ENCODE measurements at regions not wholly inside any gene's neighbourhood (a gene's known extent, or its start where the extent isn't known, plus 50 kb on each side); places are given as distances from the start of the nearest gene placed in this dataset.
A peak's percentile ranks its signal among the peaks of the same experiment; 100 is the strongest.

DNA sequence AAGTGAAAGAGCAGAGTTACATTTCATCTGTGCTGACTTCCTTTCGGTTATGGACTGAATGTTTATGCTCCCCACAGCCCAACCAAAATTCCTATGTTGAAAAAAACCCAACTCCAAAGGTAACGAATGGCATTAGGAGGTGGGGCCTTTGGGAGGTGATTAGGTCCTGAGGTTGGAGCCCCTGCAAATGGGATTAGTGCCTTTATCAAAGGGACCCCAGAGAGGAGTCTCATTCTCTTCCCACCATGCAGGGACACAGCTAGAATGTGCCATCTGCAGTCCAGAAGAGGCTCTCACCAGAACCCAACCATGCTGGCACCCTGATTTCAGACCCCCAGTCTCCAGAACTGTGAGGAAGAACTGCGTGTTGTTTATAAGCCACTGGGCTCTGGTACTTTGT is 199.3 kb downstream of the TOMM20 start:
- no peak for DNase-seq

DNA sequence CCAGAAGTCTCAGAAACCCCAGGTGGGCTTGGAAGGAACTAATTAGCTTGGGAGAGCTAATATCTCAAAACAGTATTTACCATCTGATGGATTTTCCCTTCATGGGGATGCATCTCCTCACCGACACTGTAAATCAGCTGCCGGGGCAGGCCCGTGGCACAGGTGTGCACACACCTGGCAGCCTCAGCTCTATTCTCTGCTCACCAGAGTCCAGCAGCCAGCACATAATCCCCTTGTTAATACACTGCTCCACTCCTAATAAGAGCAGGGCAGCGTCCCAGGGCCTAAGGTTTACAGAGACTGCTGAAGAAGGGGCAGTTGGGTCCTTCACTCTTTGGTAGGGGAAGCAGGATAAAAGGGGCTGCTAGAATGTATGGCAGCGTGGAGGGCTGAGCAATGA is 200.0 kb downstream of the TOMM20 start:
- DNase-seq, result no peak

DNA sequence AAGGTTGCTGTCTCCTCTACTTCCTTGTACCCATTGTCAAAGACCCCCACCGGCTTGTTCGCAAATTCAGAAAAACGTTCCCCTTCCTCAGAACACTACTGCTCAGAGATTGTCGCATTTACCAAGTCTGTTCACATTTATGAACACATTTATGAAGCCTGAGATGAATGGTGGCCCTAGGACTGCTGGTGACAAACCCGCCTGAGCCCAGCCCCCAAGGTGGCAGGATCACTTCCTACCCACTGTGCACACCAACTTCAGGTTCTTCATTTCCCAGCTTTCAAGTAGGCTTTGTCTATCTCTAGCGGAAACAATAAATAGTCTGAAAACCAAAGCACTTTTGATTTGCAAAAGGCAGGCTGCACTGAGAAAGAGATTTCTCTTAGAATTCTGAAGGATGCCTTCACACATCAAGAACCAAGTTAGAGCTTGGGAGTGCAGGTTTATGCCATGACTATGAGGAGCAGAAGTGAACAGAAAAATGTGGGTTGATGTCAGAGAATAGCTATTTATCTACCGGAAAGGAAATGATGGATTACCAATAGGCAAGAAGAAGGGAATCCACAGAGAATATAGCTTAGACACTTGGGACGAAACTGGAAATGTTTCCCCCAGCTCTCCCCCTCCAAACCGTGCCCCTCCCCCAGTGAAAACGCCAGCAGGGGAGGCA is 200.5 kb downstream of the TOMM20 start:
- no peak for DNase-seq

DNA sequence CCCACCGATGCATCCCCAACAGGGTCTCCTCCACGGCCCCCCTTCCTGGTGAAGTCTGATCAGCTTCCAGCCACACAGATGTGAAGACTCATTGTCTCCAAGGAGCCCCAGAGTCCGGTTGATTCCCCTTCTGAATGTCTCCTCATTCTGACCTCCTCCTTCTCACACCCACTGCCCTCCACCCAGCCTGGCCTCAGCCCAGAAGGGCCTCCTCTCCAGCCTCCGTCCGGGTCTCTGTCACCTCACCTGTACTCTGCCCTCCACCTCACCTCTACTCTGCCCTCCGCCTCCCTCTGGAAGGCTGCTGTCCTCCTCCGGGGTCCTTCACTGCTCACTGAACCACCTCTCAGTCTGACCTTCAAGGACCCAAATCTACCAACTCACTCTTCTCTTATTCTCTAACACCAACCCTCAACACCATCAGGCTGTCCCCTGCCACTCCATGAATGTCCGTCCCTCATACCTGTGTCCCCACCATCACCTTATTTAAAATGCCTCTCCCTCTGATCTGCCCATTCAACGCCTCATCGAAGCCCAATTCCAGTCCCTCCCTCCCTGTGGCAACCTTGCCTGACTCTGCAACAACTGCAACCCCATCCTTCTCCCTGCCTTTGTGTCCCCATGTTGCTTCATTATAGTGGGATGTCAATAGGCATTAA is 201.2 kb downstream of the TOMM20 start:
- DNase-seq, result no peak

DNA sequence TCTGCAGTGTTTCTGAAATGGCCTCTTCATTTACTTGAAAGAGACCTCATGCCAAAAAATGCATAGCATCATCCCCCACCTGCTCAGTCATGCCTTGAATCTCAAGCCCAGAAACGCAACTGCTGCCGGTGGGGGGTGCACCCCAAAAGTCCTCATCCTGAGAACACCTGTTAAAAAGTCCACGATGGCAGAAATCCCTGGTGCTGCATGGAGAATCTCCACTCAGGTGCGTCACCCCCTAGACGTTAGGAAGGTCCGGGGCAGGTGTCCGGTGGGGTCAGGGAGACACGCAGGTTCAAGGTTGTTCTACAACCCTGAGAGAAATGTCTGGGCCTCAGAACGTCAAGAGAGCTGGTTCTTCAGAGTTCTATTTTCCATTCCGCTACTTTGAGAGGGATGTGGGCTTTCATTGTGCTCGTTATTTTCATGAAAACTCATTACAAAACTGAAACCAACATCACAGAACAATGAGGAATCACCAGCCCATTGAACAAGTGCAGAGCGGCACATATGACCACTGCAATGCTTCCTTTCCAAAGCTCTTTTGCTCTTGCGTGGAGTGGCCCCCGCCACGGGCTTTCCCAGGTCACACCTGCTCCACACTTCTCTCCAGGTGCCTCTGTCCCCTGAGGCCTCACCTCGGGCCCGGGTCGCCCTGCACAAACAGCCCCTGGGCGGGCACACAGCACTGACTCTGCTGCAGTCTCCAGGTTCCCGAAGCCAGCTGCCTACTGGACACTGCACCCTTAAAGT is 201.9 kb downstream of the TOMM20 start:
- DNase-seq, result no peak

DNA sequence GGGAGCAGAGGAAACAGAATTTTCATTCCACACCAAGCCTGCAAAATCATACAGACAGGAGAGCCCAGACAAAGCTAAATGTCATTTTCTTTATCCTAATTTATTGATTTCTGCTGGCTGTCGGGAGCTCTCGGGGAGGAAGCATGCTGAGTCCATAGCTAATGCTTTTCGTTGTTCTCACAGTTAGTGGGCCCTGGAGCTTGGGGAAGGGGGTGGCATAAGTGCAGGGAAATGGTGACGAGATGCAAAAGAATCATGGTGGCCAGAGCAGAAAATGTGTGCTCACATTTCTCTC is 202.4 kb downstream of the TOMM20 start:
- no peak for DNase-seq

DNA sequence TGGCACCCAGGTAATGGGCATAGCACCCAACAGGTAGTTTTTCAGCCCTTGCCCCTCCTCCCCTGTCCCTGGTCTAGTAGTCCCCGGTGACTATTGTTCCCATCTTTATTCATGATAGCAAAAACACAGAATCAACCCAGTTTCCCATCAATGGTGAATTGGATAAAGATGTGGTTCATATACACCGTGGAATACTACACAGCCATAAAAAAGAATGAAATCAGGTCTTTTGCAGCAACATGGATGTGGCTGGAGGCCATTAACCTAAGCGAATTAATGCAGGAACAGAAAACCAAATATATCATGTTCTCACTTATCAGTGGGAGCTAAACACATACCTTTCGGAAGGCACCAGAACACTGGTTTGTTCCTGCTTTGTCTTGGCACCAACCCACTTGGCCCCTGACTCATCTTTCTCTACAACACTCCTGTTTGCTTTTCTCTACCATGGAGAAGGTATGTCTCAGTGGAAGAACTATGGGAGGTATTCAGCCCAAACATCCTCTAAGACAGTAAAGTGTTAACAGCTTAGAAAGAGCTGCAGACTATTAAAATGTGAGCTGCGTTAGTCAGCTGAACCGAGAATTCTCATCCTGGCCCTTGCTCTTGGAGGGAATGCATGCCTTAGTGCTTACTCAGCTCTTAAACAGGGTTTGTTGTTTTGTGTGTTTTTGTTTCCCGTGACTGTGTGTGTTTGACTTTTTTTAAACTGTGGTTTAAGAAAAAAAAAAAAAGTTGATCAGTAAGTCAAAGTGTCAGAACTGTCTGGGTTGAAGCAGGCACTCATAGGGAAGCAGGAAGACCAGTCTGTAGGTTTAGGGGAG is 203.0 kb downstream of the TOMM20 start:
- no peak for DNase-seq

DNA sequence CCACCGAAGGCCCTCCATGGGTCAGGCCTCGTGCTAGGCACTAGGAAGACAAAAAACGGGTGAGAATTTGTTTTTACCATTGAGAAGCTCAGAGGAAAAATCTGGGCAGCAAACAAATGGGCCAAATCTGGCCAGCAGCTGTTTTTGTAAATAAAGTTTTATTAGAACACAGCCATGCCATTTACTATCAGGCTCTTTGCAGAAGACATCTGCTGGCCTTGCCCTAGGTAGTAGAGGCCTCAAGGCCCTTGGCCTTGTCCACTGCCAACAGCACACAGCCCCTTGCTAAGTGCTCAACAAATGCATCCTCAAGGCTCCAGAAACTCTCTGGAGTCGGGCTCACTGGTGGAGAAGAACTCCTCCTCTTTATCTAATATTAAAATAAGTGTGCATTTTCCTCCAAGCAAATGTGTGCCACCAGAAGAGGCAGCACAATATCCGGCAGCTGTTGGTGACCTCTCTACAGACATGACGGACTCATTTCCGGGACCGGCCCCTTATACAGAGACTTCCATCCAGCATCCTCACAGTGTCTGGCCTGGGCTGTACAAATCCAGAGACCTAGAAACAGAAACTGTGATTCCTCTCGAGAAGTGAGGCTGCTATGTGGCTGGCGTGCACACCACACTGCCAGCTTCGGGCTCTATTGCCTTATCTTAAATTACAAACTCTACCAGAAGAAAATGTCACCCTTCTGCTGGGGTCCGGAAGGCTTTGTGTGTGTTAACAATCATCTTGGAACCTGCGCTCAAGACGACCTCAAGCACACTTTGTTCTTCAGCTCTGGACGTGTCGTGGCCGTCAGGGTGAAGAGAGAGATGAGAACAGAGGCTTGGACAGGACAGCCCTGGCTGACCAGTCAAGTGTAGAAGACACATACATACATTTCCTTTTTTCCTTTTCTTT is 203.9 kb downstream of the TOMM20 start:
- DNase-seq, result no peak

DNA sequence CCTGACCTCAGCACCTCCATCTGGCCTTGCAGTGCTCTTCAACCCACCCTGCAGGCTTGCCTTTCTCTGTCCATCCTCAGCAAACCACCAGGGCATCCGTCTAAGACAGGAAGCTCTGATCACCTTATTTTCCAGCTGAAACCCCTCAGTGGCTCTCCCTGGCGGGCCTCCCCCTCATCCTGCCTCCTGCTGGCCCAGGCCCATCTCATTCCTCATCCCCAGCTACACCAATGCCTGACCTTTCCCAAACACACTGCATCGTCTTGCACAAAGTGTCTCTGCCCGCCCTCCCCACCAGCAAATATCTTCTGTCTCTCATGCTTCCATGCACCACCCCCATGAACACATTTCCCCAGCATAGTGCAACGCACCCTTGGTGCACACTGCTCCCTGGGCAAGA is 205.0 kb downstream of the TOMM20 start:
- no peak for DNase-seq

DNA sequence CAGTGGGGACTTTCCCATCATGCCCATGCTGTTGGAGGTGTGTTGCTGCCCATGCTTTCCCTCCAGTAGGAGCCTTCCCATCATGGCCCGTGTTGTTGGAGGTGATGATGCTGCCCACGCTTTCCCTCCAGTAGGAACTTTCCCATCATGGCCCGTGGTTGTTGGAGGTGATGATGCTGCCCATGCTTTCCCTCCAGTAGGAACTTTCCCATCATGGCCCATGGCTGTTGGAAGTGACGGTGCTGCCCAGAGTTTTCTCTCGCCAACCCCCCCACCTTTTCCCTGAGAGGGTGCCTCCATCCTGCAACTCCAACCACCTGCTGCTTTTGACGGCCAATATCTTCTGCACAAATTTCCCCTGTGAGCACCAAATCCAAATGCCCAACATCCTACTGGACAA is 205.7 kb downstream of the TOMM20 start:
- no peak for DNase-seq

DNA sequence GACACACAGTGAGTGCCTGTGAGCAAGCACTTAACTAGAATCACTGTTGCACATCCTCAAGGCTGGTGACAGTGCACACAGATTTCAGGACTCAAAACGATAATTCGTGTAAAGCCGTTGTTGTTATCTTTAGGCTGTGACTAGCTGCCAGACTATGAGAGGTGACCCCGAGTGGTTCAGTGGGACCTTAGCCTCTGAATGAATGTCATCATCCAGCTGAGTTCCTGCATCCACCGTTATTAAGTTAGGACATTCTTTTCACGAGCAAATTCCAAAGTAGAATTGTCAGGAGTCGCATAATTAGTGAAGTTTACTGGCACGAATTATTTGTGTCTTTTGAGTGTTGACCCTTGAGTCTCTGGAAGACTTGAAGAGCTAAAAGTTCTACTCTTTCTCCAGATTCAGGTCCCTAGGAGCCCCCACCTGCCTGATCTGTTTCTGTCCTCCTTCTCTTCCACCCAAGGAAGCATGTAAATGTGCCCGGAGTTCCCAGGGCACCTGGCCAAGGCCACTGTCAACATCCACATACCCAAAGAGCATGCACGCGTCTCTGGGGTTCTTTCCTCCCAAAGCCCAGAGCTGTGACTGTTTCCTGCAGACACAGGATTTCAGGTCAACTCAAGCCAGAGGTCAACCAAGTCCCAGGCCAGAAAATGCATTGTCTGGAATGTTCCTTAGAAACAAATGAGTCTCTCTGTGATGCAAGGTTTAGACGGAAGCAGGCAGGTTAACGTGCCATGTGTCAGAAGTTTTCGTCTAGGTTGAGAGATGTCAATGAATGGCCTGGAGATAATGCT is 207.2 kb downstream of the TOMM20 start:
- no peak for DNase-seq

DNA sequence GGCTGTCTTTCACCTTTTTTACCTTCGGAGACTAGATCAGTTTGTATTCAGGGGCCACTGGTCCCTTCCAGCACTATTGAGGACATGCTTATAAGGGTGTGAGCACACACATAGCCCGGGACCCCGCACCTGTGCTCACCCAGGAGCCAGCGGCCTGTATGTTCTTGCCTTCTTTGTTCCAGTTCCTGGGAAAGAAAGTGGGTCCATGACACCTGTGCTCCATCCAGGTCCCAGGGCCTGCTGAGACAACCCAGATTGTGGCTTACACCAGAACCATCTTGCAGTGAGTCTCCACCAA is 207.8 kb downstream of the TOMM20 start:
- no peak for DNase-seq

DNA sequence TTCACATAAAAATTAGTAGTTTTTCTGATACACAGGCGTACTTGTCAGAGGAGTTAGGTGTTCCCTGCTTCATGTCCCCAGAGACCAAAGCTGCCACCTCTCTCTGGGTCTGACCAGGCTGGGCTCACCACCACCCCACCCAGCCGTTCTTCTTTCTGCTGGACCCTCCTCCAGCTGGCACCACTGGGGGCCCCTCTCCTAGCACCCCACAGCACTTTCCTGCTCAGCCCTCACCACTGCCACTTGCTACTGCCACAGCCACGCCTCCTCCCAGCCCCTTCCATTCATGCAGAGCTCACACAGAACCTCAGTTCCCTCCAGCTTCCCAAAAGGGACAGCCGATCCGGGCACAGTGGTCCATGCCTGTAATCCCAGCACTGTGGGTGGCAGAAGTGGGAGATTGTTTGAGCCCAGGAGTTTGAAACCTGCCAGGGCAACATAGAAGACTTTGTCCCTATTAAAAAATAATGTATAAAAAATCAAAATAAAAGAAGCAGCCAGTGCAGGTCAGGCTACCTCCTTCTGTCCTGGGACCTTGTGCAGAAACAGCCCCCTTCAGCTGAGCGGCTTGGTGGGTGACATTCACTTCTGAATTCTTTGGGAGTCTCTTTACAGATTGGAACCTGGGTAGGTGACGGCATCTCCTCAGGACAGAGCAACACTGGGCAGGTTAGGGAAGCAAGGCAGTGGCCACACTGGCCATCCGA is 208.3 kb downstream of the TOMM20 start:
- no peak for DNase-seq

DNA sequence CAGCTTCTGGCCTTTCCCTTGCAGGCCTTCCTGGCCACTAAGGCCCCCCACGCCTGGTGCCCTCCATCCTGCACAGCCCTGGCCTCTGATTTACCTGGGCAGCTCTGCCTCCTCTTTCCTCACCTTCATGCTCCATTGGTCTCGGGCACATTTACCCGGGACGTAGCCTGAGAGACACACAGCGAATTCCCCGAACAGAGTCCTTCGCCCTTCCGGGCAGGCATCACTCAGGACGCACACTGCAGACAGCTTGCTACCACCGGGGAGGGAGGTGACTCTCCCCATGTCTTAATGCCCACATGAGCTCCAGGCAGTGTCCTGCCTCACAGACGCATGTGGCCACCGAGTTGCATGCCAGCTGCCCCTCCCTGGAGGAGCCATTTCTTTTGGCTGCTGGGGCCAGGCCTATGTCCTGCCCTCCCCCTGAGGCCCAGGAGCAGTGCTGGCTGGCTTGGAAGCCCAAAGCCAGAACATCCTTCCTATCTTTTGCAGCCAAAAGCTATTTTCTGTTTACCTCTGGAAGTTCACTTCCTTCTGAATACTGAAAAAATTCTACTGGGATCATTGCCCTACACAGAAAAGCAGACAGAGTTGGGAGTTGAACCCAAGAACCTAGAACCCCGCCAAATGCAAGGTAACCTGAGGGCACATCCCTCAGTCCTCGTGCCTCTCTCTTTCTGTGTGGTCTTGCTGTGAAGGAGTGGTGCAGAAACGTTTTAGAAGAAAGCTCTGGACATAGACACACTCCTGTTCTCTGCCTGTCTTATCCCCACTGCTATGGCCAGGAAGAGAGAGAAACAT is 209.5 kb downstream of the TOMM20 start:
- DNase-seq, result no peak

DNA sequence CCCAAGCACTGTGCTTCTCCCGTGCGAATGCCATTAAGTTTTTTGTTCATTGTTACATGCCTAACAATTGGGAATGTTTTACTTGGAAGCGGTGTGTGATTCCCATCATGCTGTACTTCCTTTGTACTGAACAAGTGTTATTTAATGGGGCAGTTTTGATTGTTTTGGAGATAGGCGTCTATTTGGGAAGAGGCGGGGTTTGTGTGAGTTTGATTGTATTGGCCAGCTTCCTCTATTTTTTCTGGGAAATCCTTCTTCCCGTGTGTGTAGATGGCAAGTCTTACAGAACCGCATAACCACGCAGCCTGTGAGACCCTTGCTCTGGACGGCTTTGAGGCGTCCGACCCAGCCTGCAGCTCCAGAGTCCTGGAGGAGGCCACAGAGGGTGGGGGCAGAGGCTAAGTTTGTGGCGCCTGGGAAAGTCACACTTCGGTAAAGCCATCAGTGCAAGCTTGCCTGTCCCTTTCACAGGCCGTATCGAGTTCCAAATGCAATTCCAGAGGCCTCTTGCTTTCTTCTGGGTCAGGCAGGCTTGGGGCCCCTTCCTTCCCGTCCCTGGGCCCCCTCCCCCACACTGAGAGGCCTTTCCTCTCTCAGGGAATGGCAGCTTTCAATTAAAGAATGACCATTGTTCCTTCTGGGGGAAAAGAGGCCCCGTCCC is 210.3 kb downstream of the TOMM20 start:
- DNase-seq, result no peak

DNA sequence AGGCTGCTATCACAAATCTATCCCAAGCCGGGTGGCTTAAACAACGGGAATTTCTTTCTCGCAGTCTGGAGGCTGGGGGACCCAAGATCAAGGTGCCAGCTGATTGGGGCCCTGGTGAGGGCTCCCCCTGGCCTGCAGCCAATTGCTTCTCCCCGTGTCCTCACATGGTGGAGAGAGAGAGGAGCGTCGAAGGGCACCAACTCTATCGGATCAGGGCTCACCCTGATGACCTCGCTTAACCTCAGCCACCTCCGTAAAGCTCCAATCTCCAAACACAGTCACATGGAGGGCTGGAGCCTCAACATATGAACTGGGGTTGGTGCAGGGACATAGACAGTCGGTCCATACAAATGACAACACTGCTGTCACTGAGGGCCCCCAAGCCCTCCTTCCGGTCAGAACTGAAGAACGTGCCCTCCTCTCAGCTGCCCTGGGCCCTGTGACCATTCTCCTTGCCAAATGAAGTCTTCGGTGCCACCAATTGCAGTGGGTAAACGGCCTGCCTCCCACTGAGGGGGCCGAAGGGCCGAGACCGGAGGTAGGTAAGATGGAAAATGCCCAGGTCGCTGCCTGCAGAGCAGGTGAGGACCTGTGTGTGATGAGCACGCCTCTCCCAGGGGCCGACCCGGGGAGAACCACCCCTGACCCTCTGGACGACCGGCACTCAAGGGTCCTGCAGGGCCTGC is 211.0 kb downstream of the TOMM20 start:
- no peak for DNase-seq

DNA sequence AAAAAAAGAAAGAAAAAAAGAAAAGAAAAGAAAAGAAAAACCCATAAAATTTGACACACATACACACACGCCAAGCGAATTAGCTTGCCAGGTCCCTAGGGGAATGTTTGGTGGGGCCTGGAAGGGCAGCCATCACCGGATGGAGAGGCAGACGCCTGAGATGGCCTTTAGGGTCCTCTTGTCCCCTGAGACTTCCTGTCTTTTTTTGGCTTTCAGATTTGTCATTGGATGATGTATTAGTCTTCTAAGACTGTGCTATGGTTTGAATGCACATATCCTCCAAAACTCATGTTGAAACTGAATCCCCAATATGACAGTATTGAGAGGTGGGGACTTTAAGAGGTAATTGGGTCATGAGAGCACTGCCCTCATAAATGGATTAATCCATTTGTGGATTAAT is 211.8 kb downstream of the TOMM20 start:
- DNase-seq, result no peak

DNA sequence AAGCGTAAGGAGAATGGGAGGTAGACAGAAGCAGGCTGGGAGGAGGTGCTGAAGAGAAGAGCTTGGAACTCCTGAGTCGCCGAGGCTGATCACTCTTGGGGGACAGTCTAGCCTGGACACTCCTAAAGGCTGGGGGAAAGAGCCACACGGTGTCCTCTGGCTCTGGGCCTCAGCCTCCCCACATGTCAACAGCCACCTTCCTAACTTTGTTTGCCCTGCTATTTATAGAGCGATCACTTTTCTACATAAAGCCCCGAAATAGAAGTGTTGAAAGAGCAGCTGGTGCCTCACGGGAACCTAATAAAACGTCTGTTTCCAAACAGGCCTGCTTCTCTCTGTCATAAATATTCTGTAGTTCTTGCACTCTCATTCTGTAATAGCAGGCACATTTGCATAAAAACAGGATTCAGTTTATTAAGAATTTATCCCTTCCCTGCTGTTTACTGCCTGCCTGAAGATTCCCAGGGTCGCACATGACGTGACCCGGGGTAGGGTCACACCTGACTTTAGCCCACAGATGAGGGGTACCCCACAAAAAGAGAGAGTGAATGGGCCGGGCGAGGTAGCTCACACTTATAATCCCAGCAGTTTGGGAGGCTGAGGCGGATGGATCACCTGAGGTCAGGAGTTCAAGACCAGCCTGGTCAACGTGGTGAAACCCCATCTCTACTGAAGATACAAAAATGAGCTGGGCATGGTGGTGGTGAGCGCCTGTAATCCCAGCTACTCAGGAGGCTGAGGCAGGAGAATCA is 212.5 kb downstream of the TOMM20 start:
- DNase-seq, result peak; percentile 68

Data from NCI-H526 treated with DMSO at 0.1 percent for 48 hours (cell line).